ENCODE measurements at regions not wholly inside any gene's neighbourhood (a gene's known extent, or its start where the extent isn't known, plus 50 kb on each side); places are given as distances from the start of the nearest gene placed in this dataset.

DNA sequence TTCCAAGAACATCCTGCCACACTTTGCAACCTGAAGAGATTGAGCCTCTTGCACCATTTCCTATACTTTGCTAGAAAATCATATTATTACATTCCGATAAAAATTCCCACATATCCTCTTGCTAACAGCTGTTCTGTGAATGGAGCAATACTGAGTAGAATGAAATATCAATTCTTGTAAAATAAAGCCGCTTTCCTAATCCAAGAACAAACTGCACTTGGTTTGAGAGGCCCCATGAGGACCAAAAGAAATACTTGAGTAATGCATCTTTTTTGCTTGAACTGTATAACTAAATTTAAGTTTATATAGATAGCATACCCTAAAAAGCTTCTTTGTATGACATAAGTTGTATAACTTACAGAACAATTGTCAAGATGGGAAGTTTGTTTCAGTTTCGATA, 632.4 kb upstream of the SLC8A1 start:
- FAIRE-seq = no peak
- no peak overlapping the region for H3K9ac ChIP-seq (ENCODE audit: control insufficient read depth, insufficient read depth, low read length)
- in situ Hi-C loops (cut with MboI) = no loop called here
- H2AFZ ChIP-seq (ENCODE audit: control insufficient read depth, low read depth, low read length) = no peak overlapping the region
- no TSS peak for BruUV-seq (replicated peaks)
- ChIA-PET CTCF (no interaction called here), POLR2A (no interaction called here), SMC1A (ENCODE audit: uncharacterized antibody, unreplicated experiment) (no interaction called here), RAD21 (ENCODE audit: unreplicated experiment) (no interaction called here)
- no peaks in the 10 kb centered on the region for H4K20me1 ChIP-seq (ENCODE audit: control insufficient read depth, insufficient read depth)
- H3K27me3 ChIP-seq (replicated peaks in 1 of 2; ENCODE audit: control insufficient read depth in 2 of 2, insufficient read depth in 2 of 2, low read length in 1 of 2) = no peaks in the 10 kb centered on the region
- H3K4me1 ChIP-seq (ENCODE audit: control insufficient read depth, insufficient read depth, low read length) = no peaks in the 10 kb centered on the region
- DNase-seq (ENCODE audit: low read depth, low spot score) = no peak
- no peak overlapping the region for H3K4me3 ChIP-seq
- no peak overlapping the region for H3K4me2 ChIP-seq (ENCODE audit: control insufficient read depth, insufficient read depth)
- no peak for ATAC-seq
- intact Hi-C loops (cut with micrococcal nuclease; ENCODE audit: unreplicated experiment) = no loop called here
- no peaks in the 10 kb centered on the region for H3K79me2 ChIP-seq (ENCODE audit: control insufficient read depth, insufficient read depth, low read length)
- H3K9me3 ChIP-seq (replicated peaks; ENCODE audit: control insufficient read depth, insufficient read depth, low read length) = no peaks in the 10 kb centered on the region
- WGBS (ENCODE audit: insufficient coverage, insufficient replicate concordance, low lambda C conversion rate, missing lambda C conversion rate) = 23% methylated on average over 3 of the region's 3 CpGs
- no peaks in the 10 kb centered on the region for H3K36me3 ChIP-seq (ENCODE audit: control insufficient read depth in 2 of 2, insufficient read depth in 2 of 2, low read length in 1 of 2)
- no peak overlapping the region for H3K27ac ChIP-seq (ENCODE audit: control insufficient read depth, insufficient read depth)
- no peak for TF ChIP-seq BCL3 (IDR thresholded peaks at IDR 0.05; ENCODE audit: borderline replicate concordance, insufficient read depth, low read depth, low read length, poor library complexity, severe bottlenecking)
- TF ChIP-seq, protein P1, sequence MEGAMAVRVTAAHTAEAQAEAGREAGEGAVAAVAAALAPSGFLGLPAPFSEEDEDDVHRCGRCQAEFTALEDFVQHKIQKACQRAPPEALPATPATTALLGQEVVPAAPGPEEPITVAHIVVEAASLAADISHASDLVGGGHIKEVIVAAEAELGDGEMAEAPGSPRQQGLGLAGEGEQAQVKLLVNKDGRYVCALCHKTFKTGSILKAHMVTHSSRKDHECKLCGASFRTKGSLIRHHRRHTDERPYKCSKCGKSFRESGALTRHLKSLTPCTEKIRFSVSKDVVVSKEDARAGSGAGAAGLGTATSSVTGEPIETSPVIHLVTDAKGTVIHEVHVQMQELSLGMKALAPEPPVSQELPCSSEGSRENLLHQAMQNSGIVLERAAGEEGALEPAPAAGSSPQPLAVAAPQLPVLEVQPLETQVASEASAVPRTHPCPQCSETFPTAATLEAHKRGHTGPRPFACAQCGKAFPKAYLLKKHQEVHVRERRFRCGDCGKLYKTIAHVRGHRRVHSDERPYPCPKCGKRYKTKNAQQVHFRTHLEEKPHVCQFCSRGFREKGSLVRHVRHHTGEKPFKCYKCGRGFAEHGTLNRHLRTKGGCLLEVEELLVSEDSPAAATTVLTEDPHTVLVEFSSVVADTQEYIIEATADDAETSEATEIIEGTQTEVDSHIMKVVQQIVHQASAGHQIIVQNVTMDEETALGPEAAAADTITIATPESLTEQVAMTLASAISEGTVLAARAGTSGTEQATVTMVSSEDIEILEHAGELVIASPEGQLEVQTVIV (IDR thresholded peaks at IDR 0.05; ENCODE audit: borderline replicate concordance, partially characterized antibody) = no peak
- TF ChIP-seq, protein P2, sequence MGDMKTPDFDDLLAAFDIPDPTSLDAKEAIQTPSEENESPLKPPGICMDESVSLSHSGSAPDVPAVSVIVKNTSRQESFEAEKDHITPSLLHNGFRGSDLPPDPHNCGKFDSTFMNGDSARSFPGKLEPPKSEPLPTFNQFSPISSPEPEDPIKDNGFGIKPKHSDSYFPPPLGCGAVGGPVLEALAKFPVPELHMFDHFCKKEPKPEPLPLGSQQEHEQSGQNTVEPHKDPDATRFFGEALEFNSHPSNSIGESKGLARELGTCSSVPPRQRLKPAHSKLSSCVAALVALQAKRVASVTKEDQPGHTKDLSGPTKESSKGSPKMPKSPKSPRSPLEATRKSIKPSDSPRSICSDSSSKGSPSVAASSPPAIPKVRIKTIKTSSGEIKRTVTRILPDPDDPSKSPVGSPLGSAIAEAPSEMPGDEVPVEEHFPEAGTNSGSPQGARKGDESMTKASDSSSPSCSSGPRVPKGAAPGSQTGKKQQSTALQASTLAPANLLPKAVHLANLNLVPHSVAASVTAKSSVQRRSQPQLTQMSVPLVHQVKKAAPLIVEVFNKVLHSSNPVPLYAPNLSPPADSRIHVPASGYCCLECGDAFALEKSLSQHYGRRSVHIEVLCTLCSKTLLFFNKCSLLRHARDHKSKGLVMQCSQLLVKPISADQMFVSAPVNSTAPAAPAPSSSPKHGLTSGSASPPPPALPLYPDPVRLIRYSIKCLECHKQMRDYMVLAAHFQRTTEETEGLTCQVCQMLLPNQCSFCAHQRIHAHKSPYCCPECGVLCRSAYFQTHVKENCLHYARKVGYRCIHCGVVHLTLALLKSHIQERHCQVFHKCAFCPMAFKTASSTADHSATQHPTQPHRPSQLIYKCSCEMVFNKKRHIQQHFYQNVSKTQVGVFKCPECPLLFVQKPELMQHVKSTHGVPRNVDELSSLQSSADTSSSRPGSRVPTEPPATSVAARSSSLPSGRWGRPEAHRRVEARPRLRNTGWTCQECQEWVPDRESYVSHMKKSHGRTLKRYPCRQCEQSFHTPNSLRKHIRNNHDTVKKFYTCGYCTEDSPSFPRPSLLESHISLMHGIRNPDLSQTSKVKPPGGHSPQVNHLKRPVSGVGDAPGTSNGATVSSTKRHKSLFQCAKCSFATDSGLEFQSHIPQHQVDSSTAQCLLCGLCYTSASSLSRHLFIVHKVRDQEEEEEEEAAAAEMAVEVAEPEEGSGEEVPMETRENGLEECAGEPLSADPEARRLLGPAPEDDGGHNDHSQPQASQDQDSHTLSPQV (IDR thresholded peaks at IDR 0.05) = no peak
- TF ChIP-seq SREBF1 (IDR thresholded peaks at IDR 0.05; ENCODE audit: low read length) = no peak
- no peak for TF ChIP-seq BRCA1 (IDR thresholded peaks at IDR 0.05; ENCODE audit: low read depth, low read length)
- no peak for TF ChIP-seq PAX8 (IDR thresholded peaks at IDR 0.05)
- TF ChIP-seq FOXM1 (IDR thresholded peaks at IDR 0.05; ENCODE audit: low read depth, low read length) = no peak
- no peak for TF ChIP-seq MAX (IDR thresholded peaks at IDR 0.05; ENCODE audit: low read depth, low read length)
- TF ChIP-seq, protein P3, sequence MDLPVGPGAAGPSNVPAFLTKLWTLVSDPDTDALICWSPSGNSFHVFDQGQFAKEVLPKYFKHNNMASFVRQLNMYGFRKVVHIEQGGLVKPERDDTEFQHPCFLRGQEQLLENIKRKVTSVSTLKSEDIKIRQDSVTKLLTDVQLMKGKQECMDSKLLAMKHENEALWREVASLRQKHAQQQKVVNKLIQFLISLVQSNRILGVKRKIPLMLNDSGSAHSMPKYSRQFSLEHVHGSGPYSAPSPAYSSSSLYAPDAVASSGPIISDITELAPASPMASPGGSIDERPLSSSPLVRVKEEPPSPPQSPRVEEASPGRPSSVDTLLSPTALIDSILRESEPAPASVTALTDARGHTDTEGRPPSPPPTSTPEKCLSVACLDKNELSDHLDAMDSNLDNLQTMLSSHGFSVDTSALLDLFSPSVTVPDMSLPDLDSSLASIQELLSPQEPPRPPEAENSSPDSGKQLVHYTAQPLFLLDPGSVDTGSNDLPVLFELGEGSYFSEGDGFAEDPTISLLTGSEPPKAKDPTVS (IDR thresholded peaks at IDR 0.05; ENCODE audit: low read depth, low read length) = no peak
- no peak for TF ChIP-seq IRF4 (IDR thresholded peaks at IDR 0.05; ENCODE audit: low read depth, low read length)
- TF ChIP-seq BHLHE40 (IDR thresholded peaks at IDR 0.05; ENCODE audit: borderline replicate concordance in 1 of 2, low read depth in 2 of 2, low read length in 1 of 2) = no peak
- TF ChIP-seq ZNF622 (IDR thresholded peaks at IDR 0.05) = no peak
- TF ChIP-seq HDGF (IDR thresholded peaks at IDR 0.05) = no peak
- TF ChIP-seq IKZF1 (conservative IDR thresholded peaks at IDR 0.05) = no peak
- TF ChIP-seq SRF (IDR thresholded peaks at IDR 0.05; ENCODE audit: low read depth in 2 of 2, low read length in 2 of 2) = no peak
- TF ChIP-seq ZZZ3 (IDR thresholded peaks at IDR 0.05; ENCODE audit: control insufficient read depth, insufficient read length, low read depth) = no peak

Data from GM12878 (cell line).